HEK293 (cell line): ENCODE measurements at regions not wholly inside any gene's neighbourhood (a gene's known extent, or its start where the extent isn't known, plus 50 kb on each side); places are given as distances from the start of the nearest gene placed in this dataset.

Experiments
- CTCF ChIP-seq: fragments of 450-650 bp; formaldehyde crosslinking; IDR thresholded peaks from 2 replicates; pipeline ENCODE4 v1.5.1; 2016; ENCODE audit warnings: missing biosample characterization, missing genetic modification characterization
- MYNN ChIP-seq: fragments of 450-650 bp; formaldehyde crosslinking; IDR thresholded peaks from 2 replicates; pipeline ENCODE4 v1.5.1; 2016; ENCODE audit warnings: missing biosample characterization, missing genetic modification characterization, borderline replicate concordance
- ZFHX2 ChIP-seq: fragments of 450-650 bp; formaldehyde crosslinking; conservative IDR thresholded peaks from 2 replicates; pipeline ENCODE4 v1.5.1; 2016; ENCODE audit warnings: missing biosample characterization, missing genetic modification characterization
- ZNF391 ChIP-seq: fragments of 450-650 bp; formaldehyde crosslinking; IDR thresholded peaks from 2 replicates; pipeline ENCODE4 v1.5.1; 2016; ENCODE audit warnings: low read depth, missing biosample characterization, missing genetic modification characterization, borderline replicate concordance
- ZNF398 ChIP-seq: fragments of 450-650 bp; formaldehyde crosslinking; IDR thresholded peaks from 2 replicates; pipeline ENCODE4 v1.5.1; 2017; ENCODE audit warnings: missing biosample characterization, missing genetic modification characterization
- ZNF530 ChIP-seq: fragments of 450-650 bp; formaldehyde crosslinking; IDR thresholded peaks from 2 replicates; pipeline ENCODE4 v1.5.1; 2016; ENCODE audit warnings: low read depth, missing biosample characterization, missing genetic modification characterization
- ZNF561 ChIP-seq: fragments of 450-650 bp; IDR thresholded peaks from 2 replicates; pipeline ENCODE4 v1.5.1; 2018; ENCODE audit warnings: missing biosample characterization, missing genetic modification characterization, borderline replicate concordance
- ZNF571 ChIP-seq: fragments of 450-650 bp; formaldehyde crosslinking; IDR thresholded peaks from 2 replicates; pipeline ENCODE4 v1.5.0; 2017; ENCODE audit warnings: missing biosample characterization, missing genetic modification characterization
- ZNF629 ChIP-seq: fragments of 450-650 bp; formaldehyde crosslinking; IDR thresholded peaks from 2 replicates; pipeline ENCODE4 v1.5.1; 2017; ENCODE audit warnings: missing biosample characterization, missing genetic modification characterization
- ZNF692 ChIP-seq: fragments of 450-650 bp; formaldehyde crosslinking; IDR thresholded peaks from 2 replicates; pipeline ENCODE4 v1.5.1; 2016; ENCODE audit warnings: missing biosample characterization, missing genetic modification characterization
- ZNF776 ChIP-seq: fragments of 450-650 bp; formaldehyde crosslinking; IDR thresholded peaks from 2 replicates; pipeline ENCODE4 v1.5.0; 2017; ENCODE audit warnings: missing biosample characterization, missing genetic modification characterization, borderline replicate concordance
- TF ChIP-seq, protein P1 (sequence below): fragments of 450-650 bp; formaldehyde crosslinking; IDR thresholded peaks from 2 replicates; pipeline ENCODE4 v1.5.1; 2016; ENCODE audit warnings: missing biosample characterization, missing genetic modification characterization

GRCh38 chr6:140082867-140083297 lies 708.4 kb upstream of the CITED2 start:
- TF ChIP-seq ZNF776 (tag by site-specific recombination) (no peak), ZNF692 (tag by site-specific recombination) (no peak), ZNF391 (tag by site-specific recombination) (no peak), ZNF571 (no peak), ZNF629 (tag by site-specific recombination) (no peak), CTCF (tag by site-specific recombination) (no peak), ZNF530 (no peak), ZNF561 (tag by site-specific recombination) (no peak), ZFHX2 (tag by site-specific recombination) (no peak), ZNF398 (no peak), MYNN (tag by site-specific recombination) (no peak)
- TF ChIP-seq, protein P1, sequence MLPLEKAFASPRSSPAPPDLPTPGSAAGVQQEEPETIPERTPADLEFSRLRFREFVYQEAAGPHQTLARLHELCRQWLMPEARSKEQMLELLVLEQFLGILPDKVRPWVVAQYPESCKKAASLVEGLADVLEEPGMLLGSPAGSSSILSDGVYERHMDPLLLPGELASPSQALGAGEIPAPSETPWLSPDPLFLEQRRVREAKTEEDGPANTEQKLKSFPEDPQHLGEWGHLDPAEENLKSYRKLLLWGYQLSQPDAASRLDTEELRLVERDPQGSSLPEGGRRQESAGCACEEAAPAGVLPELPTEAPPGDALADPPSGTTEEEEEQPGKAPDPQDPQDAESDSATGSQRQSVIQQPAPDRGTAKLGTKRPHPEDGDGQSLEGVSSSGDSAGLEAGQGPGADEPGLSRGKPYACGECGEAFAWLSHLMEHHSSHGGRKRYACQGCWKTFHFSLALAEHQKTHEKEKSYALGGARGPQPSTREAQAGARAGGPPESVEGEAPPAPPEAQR (tag by site-specific recombination): no peak
